IMR-90 (cell line): ENCODE measurements at regions not wholly inside any gene's neighbourhood (a gene's known extent, or its start where the extent isn't known, plus 50 kb on each side); places are given as distances from the start of the nearest gene placed in this dataset.

Source experiments
- ATAC-seq: fragments of 200-7000 bp; cut with Tn5 transposase; 2 replicates; pipeline ENCODE4 v1.9.1; 2020; ENCODE audit warnings: low read depth, mild to moderate bottlenecking, moderate library complexity
- BruUV-seq: library from RNA; stranded (reverse); fragments of 400-500 nt; replicated peaks from 2 replicates; lab custom pipeline; 2021; lab: Mats Ljungman, UMichigan
- CTCF ChIA-PET: fragments of 300-600 bp; formaldehyde crosslinking; extraction: SDS; loops from one replicate; lab custom pipeline; 2021; ENCODE audit warnings: antibody characterized with exemption; lab: Yijun Ruan, JAX
- POLR2A ChIA-PET: fragments of 300-600 bp; sonication (Branson Sonifier 250); formaldehyde crosslinking; loops from one replicate; lab custom pipeline; 2022; ENCODE audit warnings: antibody characterized with exemption; ENCODE audit not compliant: unreplicated experiment; lab: Charles Lee
- DNase-seq: peaks from one replicate; pipeline ENCODE4 v3.0.0; 2013
- H2AFZ ChIP-seq: replicated peaks from 2 replicates; pipeline ENCODE3; 2013; ENCODE audit warnings: low read length, mild to moderate bottlenecking; ENCODE audit not compliant: poor library complexity
- H2AK5ac ChIP-seq: 2 replicates; pipeline ENCODE4 v1.6.1; 2013; ENCODE audit warnings: low read depth, low read length, inconsistent platforms
- H2AK9ac ChIP-seq: replicated peaks from 2 replicates; pipeline ENCODE3; 2013; ENCODE audit warnings: mild to moderate bottlenecking, low read depth, low read length, moderate library complexity; ENCODE audit not compliant: poor library complexity
- H2BK120ac ChIP-seq: 2 replicates; pipeline ENCODE4 v1.6.1; 2013; ENCODE audit warnings: low read depth, low read length, inconsistent platforms
- H2BK15ac ChIP-seq: 3 replicates; pipeline ENCODE4 v1.6.1; 2013; ENCODE audit warnings: low read depth, low read length, inconsistent platforms
- H2BK20ac ChIP-seq: 2 replicates; pipeline ENCODE4 v1.6.1; 2013; ENCODE audit warnings: low read depth, mild to moderate bottlenecking, inconsistent platforms, low read length, moderate library complexity
- H2BK5ac ChIP-seq: 2 replicates; pipeline ENCODE4 v1.6.1; 2013; ENCODE audit warnings: mild to moderate bottlenecking, low read depth, low read length, inconsistent platforms; ENCODE audit not compliant: poor library complexity, severe bottlenecking
- H3K14ac ChIP-seq: replicated peaks from 2 replicates; pipeline ENCODE4 v1.6.1; 2013; ENCODE audit warnings: low read depth, low read length, inconsistent platforms
- H3K18ac ChIP-seq: 2 replicates; pipeline ENCODE4 v1.6.1; 2013; ENCODE audit warnings: low read depth, low read length, control low read depth
- H3K23ac ChIP-seq: 2 replicates; pipeline ENCODE4 v1.6.1; 2013; ENCODE audit warnings: low read depth, low read length, inconsistent platforms
- H3K27ac ChIP-seq: 2 replicates; pipeline ENCODE4 v1.5.1; 2013; ENCODE audit warnings: mild to moderate bottlenecking, control low read depth, low read length; ENCODE audit not compliant: insufficient read depth
- H3K27me3 ChIP-seq: 2 replicates; pipeline ENCODE4 v1.6.1; 2013; ENCODE audit warnings: low read length; ENCODE audit not compliant: control insufficient read depth, insufficient read depth
- H3K36me3 ChIP-seq: 2 replicates; pipeline ENCODE4 v1.6.1; 2013; ENCODE audit warnings: low read length, mixed read lengths; ENCODE audit not compliant: control insufficient read depth, insufficient read depth
- H3K4ac ChIP-seq: 2 replicates; pipeline ENCODE4 v1.6.1; 2013; ENCODE audit warnings: low read depth, low read length, inconsistent platforms
- H3K4me1 ChIP-seq: 2 replicates; pipeline ENCODE4 v1.6.1; 2013; ENCODE audit warnings: low read length, mixed read lengths; ENCODE audit not compliant: control insufficient read depth, insufficient read depth
- H3K4me2 ChIP-seq: 2 replicates; pipeline ENCODE4 v1.6.1; 2013; ENCODE audit warnings: low read depth, mild to moderate bottlenecking, control low read depth, low read length, moderate library complexity
- H3K4me3 ChIP-seq: 2 replicates; pipeline ENCODE4 v1.5.1; 2013; ENCODE audit warnings: low read depth, mild to moderate bottlenecking, control low read depth, low read length, moderate library complexity; ENCODE audit not compliant: insufficient read depth
- H3K56ac ChIP-seq: 2 replicates; pipeline ENCODE4 v1.6.1; 2013; ENCODE audit warnings: low read length, inconsistent platforms; ENCODE audit not compliant: insufficient read depth; ENCODE audit errors: extremely low read depth
- H3K79me1 ChIP-seq, 2 experiments: 2 replicates each; pipeline ENCODE4 v1.6.1; 2013; ENCODE audit warnings: low read length in 2 of 2, inconsistent platforms in 1 of 2, low read depth in 1 of 2
- H3K9ac ChIP-seq: 2 replicates; pipeline ENCODE4 v1.6.1; 2013; ENCODE audit warnings: low read depth, low read length, control low read depth
- H3K9me1 ChIP-seq: 2 replicates; pipeline ENCODE4 v1.6.1; 2013; ENCODE audit warnings: low read length, inconsistent platforms; ENCODE audit not compliant: insufficient read depth
- H3K9me3 ChIP-seq: 2 replicates; pipeline ENCODE4 v1.6.1; 2013; ENCODE audit warnings: low read length; ENCODE audit not compliant: control insufficient read depth, insufficient read depth
- H4K20me1 ChIP-seq: 2 replicates; pipeline ENCODE4 v1.6.1; 2013; ENCODE audit warnings: low read length, inconsistent platforms; ENCODE audit not compliant: insufficient read depth
- H4K5ac ChIP-seq: 2 replicates; pipeline ENCODE4 v1.6.1; 2013; ENCODE audit warnings: mild to moderate bottlenecking, low read depth, low read length, control low read depth
- H4K8ac ChIP-seq, 2 experiments: 2 replicates each; pipeline ENCODE4 v1.6.1; 2013; ENCODE audit warnings: low read depth in 2 of 2, low read length in 2 of 2, control low read depth in 1 of 2, inconsistent platforms in 1 of 2
- H4K91ac ChIP-seq: 2 replicates; pipeline ENCODE4 v1.6.1; 2013; ENCODE audit warnings: low read depth, low read length, inconsistent platforms; ENCODE audit not compliant: insufficient read depth
- WGBS, 2 experiments: methylation state at CpG; one replicate each; pipeline versions ENCODE4 v1.1.5 to v1.1.7; 2013; ENCODE audit warnings: missing lambda C conversion rate in 2 of 2; ENCODE audit not compliant: insufficient read length in 1 of 2; ENCODE audit errors: extremely low coverage in 2 of 2; 5-methylcytosine and 5-hydroxymethylcytosine counted together
- dilution Hi-C: fragments of 300-500 bp; cut with HindIII; formaldehyde crosslinking; loops from one replicate; pipeline ENCODE4 v1.14.3; 2018; ENCODE audit warnings: low sequenced_read_pairs; ENCODE audit not compliant: unreplicated experiment
- in situ Hi-C: fragments of 300-500 bp; cut with MboI; formaldehyde crosslinking; loops from 3 replicates; pipeline ENCODE4 v1.14.3; 2019; ENCODE audit warnings: low sequenced_read_pairs, inconsistent platforms, mixed read lengths
- intact Hi-C: fragments of 100-400 bp; cut with micrococcal nuclease; formaldehyde crosslinking; loops from 2 replicates; pipeline ENCODE4 v1.10.0; 2022
- TF ChIP-seq, protein P1 (sequence below): fragments of 150-350 bp; IDR thresholded peaks from 2 replicates; pipeline ENCODE4 v1.6.1; 2016; ENCODE audit warnings: low read depth, mild to moderate bottlenecking, low read length, moderate library complexity, borderline replicate concordance

DNA sequence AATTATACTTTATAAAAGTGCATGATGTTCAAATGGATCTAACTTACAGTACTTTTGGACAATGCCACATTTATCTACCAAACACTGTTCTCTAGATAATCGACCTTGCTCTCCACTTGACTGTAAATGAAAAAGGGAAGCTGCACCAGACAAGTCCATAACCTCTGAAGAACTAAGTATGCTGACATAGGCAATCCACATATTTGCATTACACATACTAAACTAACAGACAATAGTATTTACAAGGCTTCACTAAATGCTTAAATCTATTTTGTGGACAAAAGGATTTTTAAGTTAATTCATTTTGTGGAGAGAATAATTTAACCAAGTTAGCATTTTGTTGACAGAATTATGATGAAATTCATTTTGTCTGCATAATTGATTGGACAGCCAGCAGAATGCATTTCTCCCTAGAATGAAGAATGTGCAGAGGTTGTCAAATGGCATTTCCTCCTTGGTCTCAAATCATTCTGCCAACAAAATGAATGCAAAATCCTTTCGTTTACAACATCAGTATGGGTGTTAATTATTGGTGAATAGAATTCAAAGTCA lies 520.9 kb downstream of the CPS1 start:
- ChIA-PET POLR2A (no interaction called here), CTCF (no interaction called here)
- H3K4me3 ChIP-seq = no peak overlapping the region
- H3K9me3 ChIP-seq = no peaks in the 10 kb centered on the region; the same call in 1 of the 2 replicates
- no CpG with 5 or more reads among the region's 2 CpGs for WGBS, 2 experiments
- no peak overlapping the region for H3K56ac ChIP-seq
- no TSS peak for BruUV-seq
- ATAC-seq = no peak
- no peak overlapping the region for H3K23ac ChIP-seq
- no peak overlapping the region for H2BK5ac ChIP-seq
- no peaks in the 10 kb centered on the region for H3K36me3 ChIP-seq
- no peak overlapping the region for H3K18ac ChIP-seq
- H4K5ac ChIP-seq = no peak overlapping the region
- no peaks in the 10 kb centered on the region for H3K4me1 ChIP-seq
- H3K4me2 ChIP-seq = no peak overlapping the region
- H2AK5ac ChIP-seq = no peak overlapping the region
- H3K79me1 ChIP-seq = no peaks in the 10 kb centered on the region
- H2BK20ac ChIP-seq = no peak overlapping the region
- no peak overlapping the region for H2BK15ac ChIP-seq
- in situ Hi-C loops (no loop called here), intact Hi-C loops (no loop called here), dilution Hi-C loops (no loop called here)
- no peak overlapping the region for H3K4ac ChIP-seq
- DNase-seq = no peak
- H4K20me1 ChIP-seq = no peaks in the 10 kb centered on the region
- no peak overlapping the region for H2AK9ac ChIP-seq
- no peak overlapping the region for H3K27ac ChIP-seq
- no peak overlapping the region for H2AFZ ChIP-seq
- no peaks in the 10 kb centered on the region for H3K27me3 ChIP-seq
- no peak overlapping the region for H3K9ac ChIP-seq
- TF ChIP-seq, protein P1, sequence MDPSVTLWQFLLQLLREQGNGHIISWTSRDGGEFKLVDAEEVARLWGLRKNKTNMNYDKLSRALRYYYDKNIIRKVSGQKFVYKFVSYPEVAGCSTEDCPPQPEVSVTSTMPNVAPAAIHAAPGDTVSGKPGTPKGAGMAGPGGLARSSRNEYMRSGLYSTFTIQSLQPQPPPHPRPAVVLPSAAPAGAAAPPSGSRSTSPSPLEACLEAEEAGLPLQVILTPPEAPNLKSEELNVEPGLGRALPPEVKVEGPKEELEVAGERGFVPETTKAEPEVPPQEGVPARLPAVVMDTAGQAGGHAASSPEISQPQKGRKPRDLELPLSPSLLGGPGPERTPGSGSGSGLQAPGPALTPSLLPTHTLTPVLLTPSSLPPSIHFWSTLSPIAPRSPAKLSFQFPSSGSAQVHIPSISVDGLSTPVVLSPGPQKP = no peak
- H4K8ac ChIP-seq = no peak overlapping the region
- no peak overlapping the region for H4K91ac ChIP-seq
- no peak overlapping the region for H2BK120ac ChIP-seq
- H3K14ac ChIP-seq = no peak overlapping the region
- no peaks in the 10 kb centered on the region for H3K9me1 ChIP-seq
